A673 (cell line): ENCODE measurements at regions not wholly inside any gene's neighbourhood (a gene's known extent, or its start where the extent isn't known, plus 50 kb on each side); places are given as distances from the start of the nearest gene placed in this dataset.

Experiments
- EZH2 ChIP-seq: fragments of 200-600 bp; sonication (generic); IDR thresholded peaks from 2 replicates; pipeline ENCODE4 v1.6.1; 2017; ENCODE audit warnings: borderline replicate concordance, low read depth, mild to moderate bottlenecking, mixed read lengths, antibody characterized with exemption, low read length; ENCODE audit not compliant: poor library complexity, severe bottlenecking
- TF ChIP-seq, protein P1 (sequence below): fragments of 300-800, 200-600 bp; sonication (generic); conservative IDR thresholded peaks from 2 replicates; pipeline ENCODE4 v1.5.1; 2017; ENCODE audit warnings: low read depth, mild to moderate bottlenecking, antibody characterized with exemption, low read length, moderate library complexity, mixed read lengths

DNA sequence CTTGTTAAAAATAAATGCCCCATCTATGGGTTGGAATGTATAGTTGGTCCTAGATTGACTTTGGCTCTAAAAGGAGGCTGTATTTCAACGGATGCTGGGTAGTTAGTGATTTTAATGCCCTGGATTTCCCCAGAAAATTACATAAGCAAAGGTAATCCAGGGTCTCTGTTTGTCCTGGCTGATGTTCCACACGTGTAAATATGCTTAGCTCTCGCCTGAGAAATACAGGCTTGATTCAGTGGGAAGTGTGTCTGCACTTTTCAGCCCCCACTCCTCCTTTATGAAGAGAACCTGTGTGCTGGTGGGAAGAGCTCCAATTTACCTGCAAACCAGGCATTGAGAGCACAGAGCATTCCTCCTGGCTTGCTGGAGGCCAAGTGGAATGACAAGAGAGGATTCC is 294.6 kb upstream of the CLINT1 start:
- TF ChIP-seq, protein P1, sequence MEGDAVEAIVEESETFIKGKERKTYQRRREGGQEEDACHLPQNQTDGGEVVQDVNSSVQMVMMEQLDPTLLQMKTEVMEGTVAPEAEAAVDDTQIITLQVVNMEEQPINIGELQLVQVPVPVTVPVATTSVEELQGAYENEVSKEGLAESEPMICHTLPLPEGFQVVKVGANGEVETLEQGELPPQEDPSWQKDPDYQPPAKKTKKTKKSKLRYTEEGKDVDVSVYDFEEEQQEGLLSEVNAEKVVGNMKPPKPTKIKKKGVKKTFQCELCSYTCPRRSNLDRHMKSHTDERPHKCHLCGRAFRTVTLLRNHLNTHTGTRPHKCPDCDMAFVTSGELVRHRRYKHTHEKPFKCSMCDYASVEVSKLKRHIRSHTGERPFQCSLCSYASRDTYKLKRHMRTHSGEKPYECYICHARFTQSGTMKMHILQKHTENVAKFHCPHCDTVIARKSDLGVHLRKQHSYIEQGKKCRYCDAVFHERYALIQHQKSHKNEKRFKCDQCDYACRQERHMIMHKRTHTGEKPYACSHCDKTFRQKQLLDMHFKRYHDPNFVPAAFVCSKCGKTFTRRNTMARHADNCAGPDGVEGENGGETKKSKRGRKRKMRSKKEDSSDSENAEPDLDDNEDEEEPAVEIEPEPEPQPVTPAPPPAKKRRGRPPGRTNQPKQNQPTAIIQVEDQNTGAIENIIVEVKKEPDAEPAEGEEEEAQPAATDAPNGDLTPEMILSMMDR, result no peak
- TF ChIP-seq EZH2, result no peak
